NB4 (cell line): ENCODE measurements at regions not wholly inside any gene's neighbourhood (a gene's known extent, or its start where the extent isn't known, plus 50 kb on each side); places are given as distances from the start of the nearest gene placed in this dataset.

Experiments
- DNase-seq: peaks from one replicate; pipeline ENCODE4 v3.0.0; 2010; ENCODE audit warnings: low read depth
- H3K4me3 ChIP-seq: one replicate; pipeline ENCODE4 v1.5.1; 2011; ENCODE audit warnings: mild to moderate bottlenecking, low read depth, low read length, moderate library complexity
- MYC ChIP-seq: IDR thresholded peaks from 2 replicates; pipeline ENCODE4 v1.6.1; 2011; ENCODE audit warnings: low read depth, low read length
- POLR2A ChIP-seq: IDR thresholded peaks from 2 replicates; pipeline ENCODE4 v1.6.1; 2011; ENCODE audit warnings: mild to moderate bottlenecking; ENCODE audit not compliant: insufficient read length; ENCODE audit errors: extremely low read depth
- TF ChIP-seq, protein P1 (sequence below): IDR thresholded peaks from 2 replicates; pipeline ENCODE4 v1.6.1; 2011; ENCODE audit warnings: low read depth, low read length
- TF ChIP-seq, protein P2 (sequence below): IDR thresholded peaks from one replicate; pipeline ENCODE4 v1.5.1; 2012; ENCODE audit warnings: low read depth, low read length

GRCh38 chr5:76030343-76030742, 52.8 kb upstream of the SV2C start:
- TF ChIP-seq, protein P1, sequence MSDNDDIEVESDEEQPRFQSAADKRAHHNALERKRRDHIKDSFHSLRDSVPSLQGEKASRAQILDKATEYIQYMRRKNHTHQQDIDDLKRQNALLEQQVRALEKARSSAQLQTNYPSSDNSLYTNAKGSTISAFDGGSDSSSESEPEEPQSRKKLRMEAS, result no peak
- TF ChIP-seq POLR2A (no peak), MYC (no peak)
- TF ChIP-seq, protein P2, sequence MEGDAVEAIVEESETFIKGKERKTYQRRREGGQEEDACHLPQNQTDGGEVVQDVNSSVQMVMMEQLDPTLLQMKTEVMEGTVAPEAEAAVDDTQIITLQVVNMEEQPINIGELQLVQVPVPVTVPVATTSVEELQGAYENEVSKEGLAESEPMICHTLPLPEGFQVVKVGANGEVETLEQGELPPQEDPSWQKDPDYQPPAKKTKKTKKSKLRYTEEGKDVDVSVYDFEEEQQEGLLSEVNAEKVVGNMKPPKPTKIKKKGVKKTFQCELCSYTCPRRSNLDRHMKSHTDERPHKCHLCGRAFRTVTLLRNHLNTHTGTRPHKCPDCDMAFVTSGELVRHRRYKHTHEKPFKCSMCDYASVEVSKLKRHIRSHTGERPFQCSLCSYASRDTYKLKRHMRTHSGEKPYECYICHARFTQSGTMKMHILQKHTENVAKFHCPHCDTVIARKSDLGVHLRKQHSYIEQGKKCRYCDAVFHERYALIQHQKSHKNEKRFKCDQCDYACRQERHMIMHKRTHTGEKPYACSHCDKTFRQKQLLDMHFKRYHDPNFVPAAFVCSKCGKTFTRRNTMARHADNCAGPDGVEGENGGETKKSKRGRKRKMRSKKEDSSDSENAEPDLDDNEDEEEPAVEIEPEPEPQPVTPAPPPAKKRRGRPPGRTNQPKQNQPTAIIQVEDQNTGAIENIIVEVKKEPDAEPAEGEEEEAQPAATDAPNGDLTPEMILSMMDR, result no peak
- H3K4me3 ChIP-seq, result no peak overlapping the region
- DNase-seq, result no peak

- no peak overlapping the region for H3K4me3 ChIP-seq
- TF ChIP-seq, protein P1, result no peak
- no peak for TF ChIP-seq POLR2A
- no peak for TF ChIP-seq MYC
- TF ChIP-seq, protein P2, result no peak
- DNase-seq, result no peak
Observed at GRCh38 chr5:76029739-76030138, 53.4 kb upstream of the SV2C start.

GRCh38 chr5:76025790-76026189, 57.4 kb upstream of the SV2C start:
- DNase-seq, result no peak
- no peak overlapping the region for H3K4me3 ChIP-seq
- TF ChIP-seq, protein P1, result no peak
- TF ChIP-seq MYC (no peak), POLR2A (no peak)
- TF ChIP-seq, protein P2, result no peak

DNA sequence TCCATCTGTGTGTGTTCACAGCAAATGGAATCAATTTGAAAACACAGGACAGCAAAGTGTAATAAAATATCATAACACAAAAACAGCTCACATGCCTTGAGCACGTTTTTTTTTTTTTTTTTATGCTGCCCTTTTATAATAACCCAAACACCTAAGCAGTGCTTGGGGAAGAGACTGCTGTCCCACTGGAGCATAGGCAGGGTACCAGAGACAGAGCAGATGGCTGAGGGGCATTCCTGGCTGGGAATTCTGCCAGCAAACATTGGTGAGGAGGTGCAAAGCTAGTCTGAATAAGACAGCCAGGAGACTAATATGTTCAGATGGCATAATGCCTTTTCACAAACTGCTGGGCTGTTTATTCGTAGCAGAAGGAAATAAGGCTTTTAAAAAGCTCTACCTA, 58.1 kb upstream of the SV2C start:
- no peak overlapping the region for H3K4me3 ChIP-seq
- TF ChIP-seq, protein P2, result no peak
- TF ChIP-seq POLR2A, result no peak
- TF ChIP-seq MYC, result no peak
- TF ChIP-seq, protein P1, result no peak
- no peak for DNase-seq

GRCh38 chr5:76022611-76023010, 60.6 kb upstream of the SV2C start:
- no peak overlapping the region for H3K4me3 ChIP-seq
- no peak for DNase-seq
- TF ChIP-seq MYC (no peak), POLR2A (no peak)
- TF ChIP-seq, protein P1, result no peak
- TF ChIP-seq, protein P2, result no peak
